HL-60 (cell line): ENCODE measurements at regions not wholly inside any gene's neighbourhood (a gene's known extent, or its start where the extent isn't known, plus 50 kb on each side); places are given as distances from the start of the nearest gene placed in this dataset.
"Not testable (repeated sequence)": the region's sequence is repeated elsewhere in the genome, so short reads cannot be mapped to it uniquely, and the experiment has no call there.

Experiments
- DNase-seq, 2 experiments: peaks; one replicate each; pipeline ENCODE4 v3.0.0-alpha.2; 2010 to 2020; ENCODE audit warnings: low read depth in 1 of 2, low spot score in 1 of 2
- H3K27ac ChIP-seq: fragments of 250-450 bp; sonication (Bioruptor Pico); replicated peaks from 2 replicates; pipeline ENCODE4 v1.5.1; 2020; ENCODE audit warnings: mild to moderate bottlenecking, moderate library complexity
- H3K27me3 ChIP-seq: fragments of 250-450 bp; sonication (Bioruptor Pico); 2 replicates; pipeline ENCODE4 v1.5.1; 2021; ENCODE audit warnings: mild to moderate bottlenecking, moderate library complexity; ENCODE audit not compliant: insufficient read depth, poor library complexity, severe bottlenecking
- H3K4me3 ChIP-seq: replicated peaks from 2 replicates; pipeline ENCODE4 v1.5.1; 2011; ENCODE audit warnings: mild to moderate bottlenecking, control low read depth, low read length; ENCODE audit not compliant: insufficient read depth
- GABPA ChIP-seq: IDR thresholded peaks from 2 replicates; pipeline ENCODE4 v1.6.1; 2012; ENCODE audit warnings: low read depth
- POLR2AphosphoS5 ChIP-seq: IDR thresholded peaks from 2 replicates; pipeline ENCODE4 v1.6.1; 2012; ENCODE audit warnings: low read depth
- SPI1 ChIP-seq: IDR thresholded peaks from 2 replicates; pipeline ENCODE4 v1.6.1; 2012; ENCODE audit warnings: low read depth, mild to moderate bottlenecking, borderline replicate concordance
- TF ChIP-seq, protein P1 (sequence below): IDR thresholded peaks from 2 replicates; pipeline ENCODE4 v1.6.1; 2012; ENCODE audit warnings: low read depth; ENCODE audit not compliant: insufficient replicate concordance
- TF ChIP-seq, protein P2 (sequence below): IDR thresholded peaks from one replicate; pipeline ENCODE4 v1.5.1; 2011; ENCODE audit warnings: low read length, control low read depth, inconsistent platforms; ENCODE audit not compliant: insufficient read depth

DNA sequence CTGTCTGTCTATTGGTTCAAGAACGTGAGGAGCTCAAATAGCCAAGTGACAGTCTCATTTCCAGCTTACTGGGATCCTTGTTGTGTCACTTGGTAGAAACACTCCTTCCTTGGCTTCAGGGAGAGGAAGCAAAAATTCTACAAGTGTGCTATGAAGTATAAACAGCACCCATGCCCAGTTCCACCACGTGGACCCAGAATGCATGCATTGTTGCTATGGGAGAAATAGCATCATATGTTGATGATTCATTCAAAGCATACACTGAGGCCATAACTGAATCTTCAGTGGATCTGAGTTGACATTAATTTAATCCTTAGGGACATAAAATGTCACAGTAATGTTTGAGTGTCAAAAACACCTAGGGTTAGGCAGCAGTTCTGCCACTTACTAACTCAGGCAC, 199.0 kb upstream of the RXFP2 start:
- DNase-seq = no peak
- no peak for TF ChIP-seq SPI1
- no peaks in the 10 kb centered on the region for H3K27me3 ChIP-seq
- no peak overlapping the region for H3K27ac ChIP-seq
- no peak overlapping the region for H3K4me3 ChIP-seq

DNA sequence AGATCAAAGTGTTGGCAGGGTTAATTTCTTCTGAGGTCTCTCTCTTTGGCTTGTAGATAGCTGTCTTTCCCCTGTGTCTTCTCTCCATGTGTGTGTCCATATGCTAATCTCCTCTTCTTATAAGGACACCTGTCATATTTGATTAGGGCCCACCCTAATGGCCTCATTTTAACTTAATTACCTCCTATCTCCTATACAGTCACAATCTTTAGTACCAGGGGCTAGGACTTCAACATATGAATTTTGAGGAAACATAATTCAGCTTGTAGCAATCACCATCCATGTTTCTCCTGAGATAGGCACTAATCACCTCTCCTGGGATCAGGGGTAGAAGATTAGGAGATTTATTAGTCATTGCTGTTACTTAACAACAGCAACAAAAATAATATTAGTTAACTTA, 196.1 kb upstream of the RXFP2 start:
- no peak for DNase-seq
- H3K27ac ChIP-seq = no peak overlapping the region
- no peak for TF ChIP-seq GABPA
- TF ChIP-seq, protein P1, sequence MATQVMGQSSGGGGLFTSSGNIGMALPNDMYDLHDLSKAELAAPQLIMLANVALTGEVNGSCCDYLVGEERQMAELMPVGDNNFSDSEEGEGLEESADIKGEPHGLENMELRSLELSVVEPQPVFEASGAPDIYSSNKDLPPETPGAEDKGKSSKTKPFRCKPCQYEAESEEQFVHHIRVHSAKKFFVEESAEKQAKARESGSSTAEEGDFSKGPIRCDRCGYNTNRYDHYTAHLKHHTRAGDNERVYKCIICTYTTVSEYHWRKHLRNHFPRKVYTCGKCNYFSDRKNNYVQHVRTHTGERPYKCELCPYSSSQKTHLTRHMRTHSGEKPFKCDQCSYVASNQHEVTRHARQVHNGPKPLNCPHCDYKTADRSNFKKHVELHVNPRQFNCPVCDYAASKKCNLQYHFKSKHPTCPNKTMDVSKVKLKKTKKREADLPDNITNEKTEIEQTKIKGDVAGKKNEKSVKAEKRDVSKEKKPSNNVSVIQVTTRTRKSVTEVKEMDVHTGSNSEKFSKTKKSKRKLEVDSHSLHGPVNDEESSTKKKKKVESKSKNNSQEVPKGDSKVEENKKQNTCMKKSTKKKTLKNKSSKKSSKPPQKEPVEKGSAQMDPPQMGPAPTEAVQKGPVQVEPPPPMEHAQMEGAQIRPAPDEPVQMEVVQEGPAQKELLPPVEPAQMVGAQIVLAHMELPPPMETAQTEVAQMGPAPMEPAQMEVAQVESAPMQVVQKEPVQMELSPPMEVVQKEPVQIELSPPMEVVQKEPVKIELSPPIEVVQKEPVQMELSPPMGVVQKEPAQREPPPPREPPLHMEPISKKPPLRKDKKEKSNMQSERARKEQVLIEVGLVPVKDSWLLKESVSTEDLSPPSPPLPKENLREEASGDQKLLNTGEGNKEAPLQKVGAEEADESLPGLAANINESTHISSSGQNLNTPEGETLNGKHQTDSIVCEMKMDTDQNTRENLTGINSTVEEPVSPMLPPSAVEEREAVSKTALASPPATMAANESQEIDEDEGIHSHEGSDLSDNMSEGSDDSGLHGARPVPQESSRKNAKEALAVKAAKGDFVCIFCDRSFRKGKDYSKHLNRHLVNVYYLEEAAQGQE = no peak
- no peak for TF ChIP-seq SPI1
- no peak for TF ChIP-seq POLR2AphosphoS5
- no peak overlapping the region for H3K4me3 ChIP-seq
- peaks cover 4% of the 10 kb centered on the region for H3K27me3 ChIP-seq

DNA sequence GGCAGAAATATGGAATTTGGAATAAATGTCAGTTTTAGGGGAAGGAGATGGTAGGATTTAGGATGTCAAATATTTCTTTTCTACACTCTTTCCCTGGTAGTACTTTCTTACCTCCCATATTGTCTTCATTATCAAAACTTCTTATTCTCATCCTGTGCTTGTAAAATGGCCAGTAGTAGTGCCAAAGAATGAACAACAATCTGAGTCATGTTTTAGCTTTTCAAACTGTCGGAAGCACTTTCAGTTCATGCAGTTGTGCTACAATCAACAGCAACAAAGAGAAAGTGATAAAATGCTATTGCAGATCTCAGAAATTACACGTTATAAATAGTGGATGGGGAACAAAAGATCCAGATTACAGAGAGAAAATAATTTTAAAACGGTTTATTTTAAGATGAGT, 193.7 kb upstream of the RXFP2 start:
- Histone ChIP-seq H3K4me3 (no peak overlapping the region), H3K27me3 (peaks cover 7% of the 10 kb centered on the region), H3K27ac (no peak overlapping the region)
- no peak for DNase-seq
- TF ChIP-seq SPI1 (no peak), GABPA (no peak), POLR2AphosphoS5 (no peak)
- TF ChIP-seq, protein P2, sequence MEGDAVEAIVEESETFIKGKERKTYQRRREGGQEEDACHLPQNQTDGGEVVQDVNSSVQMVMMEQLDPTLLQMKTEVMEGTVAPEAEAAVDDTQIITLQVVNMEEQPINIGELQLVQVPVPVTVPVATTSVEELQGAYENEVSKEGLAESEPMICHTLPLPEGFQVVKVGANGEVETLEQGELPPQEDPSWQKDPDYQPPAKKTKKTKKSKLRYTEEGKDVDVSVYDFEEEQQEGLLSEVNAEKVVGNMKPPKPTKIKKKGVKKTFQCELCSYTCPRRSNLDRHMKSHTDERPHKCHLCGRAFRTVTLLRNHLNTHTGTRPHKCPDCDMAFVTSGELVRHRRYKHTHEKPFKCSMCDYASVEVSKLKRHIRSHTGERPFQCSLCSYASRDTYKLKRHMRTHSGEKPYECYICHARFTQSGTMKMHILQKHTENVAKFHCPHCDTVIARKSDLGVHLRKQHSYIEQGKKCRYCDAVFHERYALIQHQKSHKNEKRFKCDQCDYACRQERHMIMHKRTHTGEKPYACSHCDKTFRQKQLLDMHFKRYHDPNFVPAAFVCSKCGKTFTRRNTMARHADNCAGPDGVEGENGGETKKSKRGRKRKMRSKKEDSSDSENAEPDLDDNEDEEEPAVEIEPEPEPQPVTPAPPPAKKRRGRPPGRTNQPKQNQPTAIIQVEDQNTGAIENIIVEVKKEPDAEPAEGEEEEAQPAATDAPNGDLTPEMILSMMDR = no peak
- TF ChIP-seq, protein P1 = no peak

DNA sequence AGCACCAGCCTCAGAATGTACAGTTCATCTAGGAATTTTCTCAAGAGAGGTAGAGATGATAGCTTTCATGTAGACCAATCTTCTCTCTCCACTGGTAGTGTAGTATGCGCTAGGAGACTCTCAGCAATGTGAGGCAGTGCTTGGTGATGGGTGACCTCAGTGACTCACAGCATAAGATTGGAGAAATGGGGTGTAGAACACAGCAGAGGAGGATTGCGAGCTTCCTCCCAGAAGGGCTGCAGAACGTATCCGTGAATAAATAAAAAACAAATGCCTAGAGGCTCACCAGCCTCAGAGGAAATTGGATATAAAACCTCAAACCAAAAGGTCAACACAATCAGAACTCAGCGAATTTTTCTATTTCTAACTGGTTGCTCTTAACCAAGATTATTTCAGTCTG, 182.9 kb upstream of the RXFP2 start:
- no peak overlapping the region for H3K4me3 ChIP-seq
- H3K27me3 ChIP-seq = no peaks in the 10 kb centered on the region
- TF ChIP-seq, protein P1 = no peak
- TF ChIP-seq POLR2AphosphoS5 = no peak
- no peak for TF ChIP-seq GABPA
- TF ChIP-seq, protein P2 = no peak
- no peak for TF ChIP-seq SPI1
- DNase-seq = no peak
- no peak overlapping the region for H3K27ac ChIP-seq

DNA sequence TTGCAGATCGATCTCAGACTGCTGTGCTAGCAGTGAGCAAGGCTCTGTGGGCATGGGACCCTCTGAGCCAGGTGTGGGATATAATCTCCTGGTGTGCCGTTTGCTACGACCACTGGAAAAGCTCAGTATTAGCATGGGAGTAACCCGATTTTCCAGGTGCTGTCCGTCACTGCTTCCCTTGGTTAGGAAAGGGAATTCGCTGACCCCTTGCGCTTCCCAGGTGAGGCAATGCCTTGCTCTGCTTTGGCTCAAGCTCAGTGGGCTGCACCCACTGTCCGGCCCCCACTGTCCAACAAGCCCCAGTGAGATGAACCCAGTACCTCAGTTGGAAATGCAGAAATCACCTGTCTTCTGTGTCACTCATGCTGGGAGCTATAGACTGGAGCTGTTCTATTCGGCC, 155.1 kb upstream of the RXFP2 start:
- DNase-seq, H3K4me3 ChIP-seq: not testable (repeated sequence)

More for the DNA sequence above, 155.1 kb upstream of the RXFP2 start:
- H3K27ac ChIP-seq, H3K27me3 ChIP-seq: not testable (repeated sequence)
